Pancreas (tissue), 10 donors: ENCODE measurements at regions not wholly inside any gene's neighbourhood (a gene's known extent, or its start where the extent isn't known, plus 50 kb on each side); places are given as distances from the start of the nearest gene placed in this dataset.

Experiments used
- ATAC-seq, 4 donors: fragments of 200-7000 bp; cut with Tn5 transposase; one replicate each; pipeline versions ENCODE4 v1.8.0 to v1.9.1; 2020; ENCODE audit warnings: mild to moderate bottlenecking in 4 of 4, moderate library complexity in 4 of 4
- DNase-seq, 6 donors: peaks; one replicate each; pipeline ENCODE4 v3.0.0-alpha.2; 2020
- FAIRE-seq: peaks from 2 replicates; lab custom pipeline; 2012; peaks lifted over from hg19 to GRCh38; lab: Jason Lieb, UNC
- H3K27ac ChIP-seq, 4 donors: fragments of 200-600 bp; sonication (generic); 1 replicate in 3 of 4; 2 replicates in 1 of 4; pipeline versions ENCODE4 v1.5.0 to v1.8.0; 2020
- H3K27me3 ChIP-seq, 4 donors: fragments of 200-600 bp; one replicate each; pipeline ENCODE4 v1.8.0; 2021
- H3K36me3 ChIP-seq, 3 donors: fragments of 200-600 bp; sonication (generic) in 1 of 3; one replicate each; pipeline versions ENCODE4 v1.5.0 to v1.8.0; 2020 to 2021
- H3K4me1 ChIP-seq, 3 donors: fragments of 200-600 bp; one replicate each; pipeline ENCODE4 v1.8.0; 2021
- H3K4me3 ChIP-seq, 4 donors: fragments of 200-600 bp; sonication (generic) in 2 of 4; one replicate each; pipeline versions ENCODE4 v1.5.0 to v1.8.0; 2020 to 2021
- H3K9me3 ChIP-seq, 4 donors: fragments of 200-600 bp; one replicate each; pipeline ENCODE4 v1.8.0; 2021
- WGBS, 2 donors: extraction: QIAGEN DNeasy Blood & Tissue Kit; methylation state at CpG; one replicate each; pipeline ENCODE4 v1.1.7; 2013; 5-methylcytosine and 5-hydroxymethylcytosine counted together
- intact Hi-C, 3 donors: fragments of 100-400 bp; cut with DNase I; formaldehyde crosslinking; loops; one replicate each; pipeline versions ENCODE4 v1.11.1 to v1.14.2; 2022
- TF ChIP-seq, protein P1 (sequence below), 4 donors: fragments of 200-600 bp; sonication (generic) in 3 of 4; IDR thresholded peaks; one replicate each; pipeline versions ENCODE4 v1.5.0 to v1.8.0; 2021; ENCODE audit warnings: antibody characterized with exemption in 4 of 4
- donor health status: healthy with polysubstance abuse.
- donor health status: DM: no; HTN: no; CAD: no; lungs with moderate emphysema.
- donor health status: DM: no; HTN: no; CAD: no.
- donor health status: control.
- donor health status: control.
- donor health status: Bipolar disorder and iron deficiency.
- donor health status: DM: yes; HTN: yes; CAD: no.
- donor health status: DM: no; HTN: no; CAD: no.
- donor health status: DM: no; HTN: no; CAD: no.
- donor health status: DM: yes; HTN: yes; CAD: no.

DNA sequence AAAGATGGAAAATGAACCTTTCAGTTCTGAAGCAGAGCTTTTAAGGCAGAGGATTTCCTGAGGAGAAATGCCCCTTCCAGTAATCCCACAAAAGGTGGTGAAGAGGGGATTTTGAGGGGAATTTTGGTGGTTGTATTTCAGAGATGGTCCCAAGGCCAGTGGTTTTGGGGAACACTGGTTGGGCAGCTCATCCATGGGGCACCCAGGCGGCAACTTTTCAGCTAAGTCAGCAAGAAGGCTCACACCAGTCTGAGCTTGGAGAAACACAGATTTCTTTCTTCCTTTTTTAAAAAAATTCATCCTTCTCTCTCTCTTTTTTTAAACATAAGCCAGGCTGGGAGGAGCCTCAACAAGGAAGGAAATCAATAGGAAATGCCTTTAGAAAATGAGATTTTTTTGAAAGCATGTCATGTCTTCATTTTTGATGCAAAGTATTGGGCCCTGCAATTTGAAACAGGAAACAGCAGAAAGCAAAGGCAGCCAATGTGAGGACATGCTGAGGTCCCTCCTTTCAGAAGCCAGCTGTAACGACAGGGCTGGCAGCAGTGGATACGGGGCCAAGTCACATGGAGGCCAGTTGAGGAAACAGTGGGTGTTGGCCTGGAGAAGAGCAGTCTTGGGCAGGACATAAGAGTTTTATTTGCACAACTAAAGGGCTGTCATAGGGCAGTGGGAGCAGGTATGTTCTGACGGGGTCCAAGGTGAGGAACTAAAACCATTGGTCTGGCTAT is 155.3 kb upstream of the KLF4 start:
- H3K36me3 ChIP-seq: no peaks in the 10 kb centered on the region
- TF ChIP-seq, protein P1, sequence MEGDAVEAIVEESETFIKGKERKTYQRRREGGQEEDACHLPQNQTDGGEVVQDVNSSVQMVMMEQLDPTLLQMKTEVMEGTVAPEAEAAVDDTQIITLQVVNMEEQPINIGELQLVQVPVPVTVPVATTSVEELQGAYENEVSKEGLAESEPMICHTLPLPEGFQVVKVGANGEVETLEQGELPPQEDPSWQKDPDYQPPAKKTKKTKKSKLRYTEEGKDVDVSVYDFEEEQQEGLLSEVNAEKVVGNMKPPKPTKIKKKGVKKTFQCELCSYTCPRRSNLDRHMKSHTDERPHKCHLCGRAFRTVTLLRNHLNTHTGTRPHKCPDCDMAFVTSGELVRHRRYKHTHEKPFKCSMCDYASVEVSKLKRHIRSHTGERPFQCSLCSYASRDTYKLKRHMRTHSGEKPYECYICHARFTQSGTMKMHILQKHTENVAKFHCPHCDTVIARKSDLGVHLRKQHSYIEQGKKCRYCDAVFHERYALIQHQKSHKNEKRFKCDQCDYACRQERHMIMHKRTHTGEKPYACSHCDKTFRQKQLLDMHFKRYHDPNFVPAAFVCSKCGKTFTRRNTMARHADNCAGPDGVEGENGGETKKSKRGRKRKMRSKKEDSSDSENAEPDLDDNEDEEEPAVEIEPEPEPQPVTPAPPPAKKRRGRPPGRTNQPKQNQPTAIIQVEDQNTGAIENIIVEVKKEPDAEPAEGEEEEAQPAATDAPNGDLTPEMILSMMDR (IDR thresholded peaks at IDR 0.05): no peak
- no peaks in the 10 kb centered on the region for H3K27me3 ChIP-seq
- peak in 3 of 4 donors; percentile 55 to 89 (median 79) for ATAC-seq
- no peak overlapping the region for H3K4me3 ChIP-seq
- no peaks in the 10 kb centered on the region for H3K4me1 ChIP-seq
- no peak overlapping the region for H3K27ac ChIP-seq
- H3K9me3 ChIP-seq: no peaks in the 10 kb centered on the region
- WGBS, 2 donors: 54 to 64% methylated on average over 4 of the region's 4 CpGs
- DNase-seq: peak in 1 of 6 donors; percentile 41
- no peak for FAIRE-seq
- intact Hi-C loops: no loop called here

DNA sequence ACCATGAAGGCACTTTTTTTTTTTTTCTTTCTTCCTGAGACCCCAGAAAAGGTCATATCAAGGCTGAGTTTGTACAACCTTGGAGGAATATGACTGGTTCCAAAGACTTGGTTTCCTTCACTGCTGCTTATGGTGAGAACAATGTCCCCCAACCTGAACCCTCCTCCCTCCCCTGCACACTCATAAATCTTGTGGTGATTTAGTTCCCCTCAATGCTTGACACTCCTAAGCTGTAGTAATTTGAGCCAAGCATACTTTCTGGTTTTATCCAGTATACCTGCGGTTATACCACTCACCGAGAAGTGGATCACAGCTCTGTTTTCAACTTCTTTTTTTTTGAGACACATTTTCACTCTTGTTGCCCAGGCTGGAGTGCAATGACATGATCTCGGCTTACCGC is 149.9 kb upstream of the KLF4 start:
- intact Hi-C loops: no loop called here
- Histone ChIP-seq H3K36me3 (no peaks in the 10 kb centered on the region), H3K4me3 (no peak overlapping the region), H3K27ac (peak overlapping the region in 1 of 4 donors; percentile 79), H3K27me3 (no peaks in the 10 kb centered on the region), H3K4me1 (no peaks in the 10 kb centered on the region), H3K9me3 (no peaks in the 10 kb centered on the region)
- DNase-seq (no peak), FAIRE-seq (no peak), ATAC-seq (no peak)
- TF ChIP-seq, protein P1 (IDR thresholded peaks at IDR 0.05): no peak
- WGBS, 2 donors: 47 to 52% methylated on average over 4 of the region's 4 CpGs

DNA sequence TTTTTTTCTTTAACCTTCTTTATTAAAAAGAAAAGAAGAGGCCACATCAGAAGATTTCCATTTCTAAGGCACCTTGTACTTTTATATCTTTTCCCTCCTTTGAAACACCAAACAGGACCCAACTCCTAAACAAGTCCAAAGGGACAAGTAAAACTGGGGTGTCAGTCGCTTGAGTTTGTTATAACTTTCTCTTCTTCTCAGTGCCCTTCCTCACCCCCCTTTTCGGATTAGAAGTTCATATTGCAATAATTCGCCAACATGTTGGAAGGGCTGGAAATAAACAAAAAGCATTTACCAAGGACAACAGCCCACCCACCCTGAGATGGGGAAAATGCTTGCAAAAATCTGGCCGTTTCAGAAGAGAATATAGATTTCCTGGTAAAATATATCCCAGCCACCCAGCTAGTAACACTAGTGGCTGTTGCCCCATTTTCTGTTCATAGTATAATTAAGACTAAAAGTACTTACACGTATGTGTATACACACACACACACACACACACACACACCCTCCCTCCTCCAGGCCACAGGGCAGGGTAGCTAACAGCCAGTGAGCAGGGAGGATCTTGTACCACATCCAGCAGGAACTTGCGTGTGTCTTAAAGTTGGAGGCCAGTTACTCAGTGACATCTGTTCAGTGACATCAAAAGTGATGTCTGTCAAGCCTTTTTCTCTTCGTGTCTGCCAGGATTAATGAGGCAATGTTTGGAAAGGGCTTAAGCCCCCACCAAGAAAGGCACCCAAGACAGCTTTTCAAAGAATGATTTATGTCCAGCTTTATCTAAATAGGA is 149.1 kb upstream of the KLF4 start:
- no peaks in the 10 kb centered on the region for H3K9me3 ChIP-seq
- no peaks in the 10 kb centered on the region for H3K27me3 ChIP-seq
- WGBS, 2 donors: 27 to 31% methylated on average over 7 of the region's 7 CpGs
- ATAC-seq: peak in 3 of 4 donors; percentile 41 to 61 (median 52)
- peak overlapping the region in 2 of 4 donors; percentile 28 to 43 for H3K4me3 ChIP-seq
- intact Hi-C loops: no loop called here
- H3K27ac ChIP-seq: peak overlapping the region; percentile 29 to 79 (median 71)
- H3K36me3 ChIP-seq: no peaks in the 10 kb centered on the region
- DNase-seq: peak in 2 of 6 donors; percentile 19 to 41
- TF ChIP-seq, protein P1 (IDR thresholded peaks at IDR 0.05): no peak
- H3K4me1 ChIP-seq: no peaks in the 10 kb centered on the region
- FAIRE-seq: no peak

DNA sequence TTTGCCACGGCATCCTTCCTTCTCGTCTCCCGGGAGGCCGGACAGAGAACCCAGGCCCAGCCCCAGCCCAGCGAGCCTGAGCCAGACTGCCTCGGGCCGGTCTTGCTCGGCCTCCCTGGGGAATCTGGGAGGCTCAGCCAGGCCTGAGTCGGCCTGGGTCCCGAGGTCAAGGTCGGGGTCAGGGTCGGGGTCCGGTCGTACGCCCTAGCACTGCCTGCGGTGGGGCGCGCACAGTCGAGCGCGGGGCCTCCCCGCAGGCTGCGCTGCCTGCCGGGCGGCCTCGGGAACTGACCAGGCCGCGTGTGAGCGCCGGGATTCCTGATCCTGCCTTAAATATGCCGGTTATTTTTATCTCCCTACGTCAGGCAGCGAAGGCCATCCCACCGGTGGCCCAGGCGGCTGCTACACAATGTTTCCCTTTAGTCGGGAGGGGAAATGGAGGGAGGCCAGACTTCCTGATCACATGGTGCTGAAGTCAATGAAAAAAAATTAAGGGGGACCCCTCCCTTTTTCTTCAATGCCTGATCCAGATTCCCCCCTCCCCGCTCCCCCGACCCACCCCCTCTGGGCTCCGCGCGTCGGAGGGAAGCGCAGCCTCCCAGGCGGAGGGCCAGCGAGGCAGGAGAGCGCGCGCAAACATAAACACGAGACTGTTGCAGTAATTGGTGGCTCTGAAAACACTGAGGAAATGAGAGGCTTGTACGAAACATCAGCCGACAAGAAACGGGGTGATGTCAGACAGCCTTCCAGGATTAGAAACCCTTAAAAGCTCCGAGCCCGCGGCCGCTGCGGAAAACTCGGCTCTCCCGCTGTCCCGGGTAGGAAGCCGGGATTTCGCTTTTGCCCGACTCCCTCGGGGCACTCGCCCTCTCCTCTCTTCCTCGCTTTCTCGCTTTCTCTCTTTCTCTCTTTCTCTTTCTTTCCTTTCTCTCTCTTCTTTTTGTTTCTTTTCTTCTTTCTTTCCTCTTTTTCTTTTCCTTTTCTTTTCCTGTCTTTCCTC is 148.2 kb upstream of the KLF4 start:
- intact Hi-C loops: no loop called here
- Histone ChIP-seq H3K27ac (peak overlapping the region; percentile 29 to 79 (median 71)), H3K4me3 (peak overlapping the region; percentile 2 to 43 (median 20)), H3K27me3 (no peaks in the 10 kb centered on the region), H3K36me3 (no peaks in the 10 kb centered on the region), H3K9me3 (no peaks in the 10 kb centered on the region), H3K4me1 (no peaks in the 10 kb centered on the region)
- peak; percentile 71 to 87 (median 86) for ATAC-seq
- TF ChIP-seq, protein P1 (IDR thresholded peaks at IDR 0.05): no peak
- WGBS, 2 donors: 12 to 15% methylated on average over 62 to 67 of the region's 67 CpGs
- DNase-seq: peak; percentile 53 to 75 (median 70)
- FAIRE-seq: peak; percentile 32
